GM12878 (cell line): ENCODE measurements at regions not wholly inside any gene's neighbourhood (a gene's known extent, or its start where the extent isn't known, plus 50 kb on each side); places are given as distances from the start of the nearest gene placed in this dataset.

ENCODE experiments used
- CTCF ChIP-seq, 3 experiments: IDR thresholded peaks in 2 of 3; conservative IDR thresholded peaks in 1 of 3; 2 replicates each; pipeline ENCODE4 v1.5.1; 2011; ENCODE audit warnings: low read depth in 3 of 3, low read length in 3 of 3, mild to moderate bottlenecking in 3 of 3, control low read depth in 2 of 3, moderate library complexity in 2 of 3, inconsistent platforms in 1 of 3, mixed read lengths in 1 of 3; ENCODE audit not compliant: control insufficient read depth in 2 of 3, insufficient read depth in 1 of 3; ENCODE audit errors: extremely low read depth in 1 of 3
- NFIC ChIP-seq: IDR thresholded peaks from 2 replicates; pipeline ENCODE4 v1.6.1; 2012; ENCODE audit warnings: low read depth, mild to moderate bottlenecking, inconsistent platforms, low read length, moderate library complexity
- PAX8 ChIP-seq: fragments of 450-650 bp; IDR thresholded peaks from 2 replicates; pipeline ENCODE4 v1.6.1; 2017; ENCODE audit warnings: mild to moderate bottlenecking, moderate library complexity
- RCOR1 ChIP-seq: conservative IDR thresholded peaks from 2 replicates; pipeline ENCODE4 v1.6.1; 2012; ENCODE audit warnings: low read depth, low read length, improper control_type of control experiment
- ZZZ3 ChIP-seq: IDR thresholded peaks from 2 replicates; pipeline ENCODE4 v1.6.1; 2011; ENCODE audit warnings: low read depth; ENCODE audit not compliant: control insufficient read depth, insufficient read length

- TF ChIP-seq NFIC (no peak), PAX8 (no peak), ZZZ3 (no peak), CTCF (IDR thresholded peaks at IDR 0.05 in 2 of 3, conservative IDR thresholded peaks at IDR 0.05 in 1 of 3; ENCODE audit: control insufficient read depth in 2 of 3, extremely low read depth in 1 of 3, insufficient read depth in 1 of 3, low read depth in 3 of 3, low read length in 3 of 3) (no peak), RCOR1 (no peak)
Measured at GRCh38 chr6:2531426-2532215, 219.1 kb downstream of the MYLK4 start.
